HL-60 (cell line): ENCODE measurements at regions not wholly inside any gene's neighbourhood (a gene's known extent, or its start where the extent isn't known, plus 50 kb on each side); places are given as distances from the start of the nearest gene placed in this dataset.

ENCODE experiments used
- GABPA ChIP-seq: IDR thresholded peaks from 2 replicates; pipeline ENCODE4 v1.6.1; 2012; ENCODE audit warnings: low read depth
- POLR2AphosphoS5 ChIP-seq: IDR thresholded peaks from 2 replicates; pipeline ENCODE4 v1.6.1; 2012; ENCODE audit warnings: low read depth
- SPI1 ChIP-seq: IDR thresholded peaks from 2 replicates; pipeline ENCODE4 v1.6.1; 2012; ENCODE audit warnings: low read depth, mild to moderate bottlenecking, borderline replicate concordance
- TF ChIP-seq, protein P1 (sequence below): IDR thresholded peaks from one replicate; pipeline ENCODE4 v1.5.1; 2011; ENCODE audit warnings: low read length, control low read depth, inconsistent platforms; ENCODE audit not compliant: insufficient read depth
- TF ChIP-seq, protein P2 (sequence below): IDR thresholded peaks from 2 replicates; pipeline ENCODE4 v1.6.1; 2012; ENCODE audit warnings: low read depth; ENCODE audit not compliant: insufficient replicate concordance

DNA sequence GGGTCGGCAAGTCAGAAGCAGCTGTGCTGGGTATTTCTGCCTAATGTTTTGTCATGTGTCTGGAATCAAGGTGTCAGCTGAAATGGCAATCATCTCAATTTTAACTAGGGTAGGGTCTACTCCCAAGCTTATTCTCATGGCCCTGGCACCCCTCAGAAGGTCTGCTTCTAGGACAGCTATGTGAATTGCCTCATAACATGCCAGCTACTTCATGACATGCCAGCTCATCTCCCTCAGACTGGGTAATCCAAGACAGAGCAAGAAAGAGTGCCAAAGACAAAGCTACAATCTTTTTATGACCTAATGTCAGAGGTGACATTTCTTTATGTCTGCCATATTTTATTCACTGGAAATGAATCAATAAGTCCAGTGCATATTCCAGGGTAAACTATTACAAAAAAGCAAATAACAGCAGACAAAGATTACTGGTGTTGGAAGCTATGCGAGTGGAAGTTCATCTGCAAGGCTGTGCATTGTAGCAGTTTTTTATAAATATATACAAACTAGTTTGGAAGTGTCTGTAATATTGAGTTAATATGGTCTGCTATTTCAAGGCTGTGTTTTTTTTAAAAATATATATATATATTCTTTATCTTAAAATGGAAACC lies 153.3 kb downstream of the FSIP2 start:
- TF ChIP-seq POLR2AphosphoS5 (no peak), SPI1 (no peak), GABPA (no peak)
- TF ChIP-seq, protein P1, sequence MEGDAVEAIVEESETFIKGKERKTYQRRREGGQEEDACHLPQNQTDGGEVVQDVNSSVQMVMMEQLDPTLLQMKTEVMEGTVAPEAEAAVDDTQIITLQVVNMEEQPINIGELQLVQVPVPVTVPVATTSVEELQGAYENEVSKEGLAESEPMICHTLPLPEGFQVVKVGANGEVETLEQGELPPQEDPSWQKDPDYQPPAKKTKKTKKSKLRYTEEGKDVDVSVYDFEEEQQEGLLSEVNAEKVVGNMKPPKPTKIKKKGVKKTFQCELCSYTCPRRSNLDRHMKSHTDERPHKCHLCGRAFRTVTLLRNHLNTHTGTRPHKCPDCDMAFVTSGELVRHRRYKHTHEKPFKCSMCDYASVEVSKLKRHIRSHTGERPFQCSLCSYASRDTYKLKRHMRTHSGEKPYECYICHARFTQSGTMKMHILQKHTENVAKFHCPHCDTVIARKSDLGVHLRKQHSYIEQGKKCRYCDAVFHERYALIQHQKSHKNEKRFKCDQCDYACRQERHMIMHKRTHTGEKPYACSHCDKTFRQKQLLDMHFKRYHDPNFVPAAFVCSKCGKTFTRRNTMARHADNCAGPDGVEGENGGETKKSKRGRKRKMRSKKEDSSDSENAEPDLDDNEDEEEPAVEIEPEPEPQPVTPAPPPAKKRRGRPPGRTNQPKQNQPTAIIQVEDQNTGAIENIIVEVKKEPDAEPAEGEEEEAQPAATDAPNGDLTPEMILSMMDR, result no peak
- TF ChIP-seq, protein P2, sequence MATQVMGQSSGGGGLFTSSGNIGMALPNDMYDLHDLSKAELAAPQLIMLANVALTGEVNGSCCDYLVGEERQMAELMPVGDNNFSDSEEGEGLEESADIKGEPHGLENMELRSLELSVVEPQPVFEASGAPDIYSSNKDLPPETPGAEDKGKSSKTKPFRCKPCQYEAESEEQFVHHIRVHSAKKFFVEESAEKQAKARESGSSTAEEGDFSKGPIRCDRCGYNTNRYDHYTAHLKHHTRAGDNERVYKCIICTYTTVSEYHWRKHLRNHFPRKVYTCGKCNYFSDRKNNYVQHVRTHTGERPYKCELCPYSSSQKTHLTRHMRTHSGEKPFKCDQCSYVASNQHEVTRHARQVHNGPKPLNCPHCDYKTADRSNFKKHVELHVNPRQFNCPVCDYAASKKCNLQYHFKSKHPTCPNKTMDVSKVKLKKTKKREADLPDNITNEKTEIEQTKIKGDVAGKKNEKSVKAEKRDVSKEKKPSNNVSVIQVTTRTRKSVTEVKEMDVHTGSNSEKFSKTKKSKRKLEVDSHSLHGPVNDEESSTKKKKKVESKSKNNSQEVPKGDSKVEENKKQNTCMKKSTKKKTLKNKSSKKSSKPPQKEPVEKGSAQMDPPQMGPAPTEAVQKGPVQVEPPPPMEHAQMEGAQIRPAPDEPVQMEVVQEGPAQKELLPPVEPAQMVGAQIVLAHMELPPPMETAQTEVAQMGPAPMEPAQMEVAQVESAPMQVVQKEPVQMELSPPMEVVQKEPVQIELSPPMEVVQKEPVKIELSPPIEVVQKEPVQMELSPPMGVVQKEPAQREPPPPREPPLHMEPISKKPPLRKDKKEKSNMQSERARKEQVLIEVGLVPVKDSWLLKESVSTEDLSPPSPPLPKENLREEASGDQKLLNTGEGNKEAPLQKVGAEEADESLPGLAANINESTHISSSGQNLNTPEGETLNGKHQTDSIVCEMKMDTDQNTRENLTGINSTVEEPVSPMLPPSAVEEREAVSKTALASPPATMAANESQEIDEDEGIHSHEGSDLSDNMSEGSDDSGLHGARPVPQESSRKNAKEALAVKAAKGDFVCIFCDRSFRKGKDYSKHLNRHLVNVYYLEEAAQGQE, result no peak
